ENCODE measurements at regions not wholly inside any gene's neighbourhood (a gene's known extent, or its start where the extent isn't known, plus 50 kb on each side); places are given as distances from the start of the nearest gene placed in this dataset.

- TF ChIP-seq CTCF (IDR thresholded peaks at IDR 0.05; ENCODE audit: insufficient read depth, low read length), result no peak
- no peak for DNase-seq (ENCODE audit: low read depth)
Measured at GRCh38 chr2:12064153-12064552, 317.7 kb downstream of the LPIN1 start.

GRCh38 chr2:12066116-12066515, 319.7 kb downstream of the LPIN1 start:
- DNase-seq (ENCODE audit: low read depth), result no peak
- no peak overlapping the region for H3K4me3 ChIP-seq (ENCODE audit: low read depth, low read length)
- TF ChIP-seq CTCF (IDR thresholded peaks at IDR 0.05; ENCODE audit: insufficient read depth, low read length), result no peak

More at GRCh38 chr2:12064153-12064552, 317.7 kb downstream of the LPIN1 start:
- no peak overlapping the region for H3K4me3 ChIP-seq (ENCODE audit: low read depth, low read length)

GRCh38 chr2:12066986-12067385, 320.6 kb downstream of the LPIN1 start:
- no peak for TF ChIP-seq CTCF (IDR thresholded peaks at IDR 0.05; ENCODE audit: insufficient read depth, low read length)
- no peak for DNase-seq (ENCODE audit: low read depth)
- H3K4me3 ChIP-seq (ENCODE audit: low read depth, low read length), result no peak overlapping the region

GRCh38 chr2:12068796-12069538, 322.5 kb downstream of the LPIN1 start:
- DNase-seq (ENCODE audit: low read depth), result no peak
- H3K4me3 ChIP-seq (ENCODE audit: low read depth, low read length), result no peak overlapping the region
- no peak for TF ChIP-seq CTCF (IDR thresholded peaks at IDR 0.05; ENCODE audit: insufficient read depth, low read length)

GRCh38 chr2:12070153-12070552, 323.7 kb downstream of the LPIN1 start:
- no peak for DNase-seq (ENCODE audit: low read depth)
- no peak overlapping the region for H3K4me3 ChIP-seq (ENCODE audit: low read depth, low read length)
- no peak for TF ChIP-seq CTCF (IDR thresholded peaks at IDR 0.05; ENCODE audit: insufficient read depth, low read length)

GRCh38 chr2:12070581-12070980, 324.1 kb downstream of the LPIN1 start:
- H3K4me3 ChIP-seq (ENCODE audit: low read depth, low read length), result no peak overlapping the region
- no peak for DNase-seq (ENCODE audit: low read depth)
- TF ChIP-seq CTCF (IDR thresholded peaks at IDR 0.05; ENCODE audit: insufficient read depth, low read length), result no peak

- no peak overlapping the region for H3K4me3 ChIP-seq (ENCODE audit: low read depth, low read length)
- no peak for TF ChIP-seq CTCF (IDR thresholded peaks at IDR 0.05; ENCODE audit: insufficient read depth, low read length)
- DNase-seq (ENCODE audit: low read depth), result no peak
Measured at GRCh38 chr2:12071318-12071717, 324.9 kb downstream of the LPIN1 start.
